Astrocyte (in vitro differentiated cells and primary cell): ENCODE measurements at regions not wholly inside any gene's neighbourhood (a gene's known extent, or its start where the extent isn't known, plus 50 kb on each side); places are given as distances from the start of the nearest gene placed in this dataset.

Experiments used
- EZH2 ChIP-seq: IDR thresholded peaks from 2 replicates; pipeline ENCODE4 v1.6.1; 2012; ENCODE audit warnings: mild to moderate bottlenecking, low read length, inconsistent platforms; ENCODE audit not compliant: insufficient read depth
- TF ChIP-seq, protein P1 (sequence below): IDR thresholded peaks from 2 replicates; pipeline ENCODE4 v1.5.1; 2011; ENCODE audit warnings: low read depth, mild to moderate bottlenecking, inconsistent platforms, low read length, moderate library complexity; ENCODE audit not compliant: insufficient read depth

- TF ChIP-seq, protein P1, sequence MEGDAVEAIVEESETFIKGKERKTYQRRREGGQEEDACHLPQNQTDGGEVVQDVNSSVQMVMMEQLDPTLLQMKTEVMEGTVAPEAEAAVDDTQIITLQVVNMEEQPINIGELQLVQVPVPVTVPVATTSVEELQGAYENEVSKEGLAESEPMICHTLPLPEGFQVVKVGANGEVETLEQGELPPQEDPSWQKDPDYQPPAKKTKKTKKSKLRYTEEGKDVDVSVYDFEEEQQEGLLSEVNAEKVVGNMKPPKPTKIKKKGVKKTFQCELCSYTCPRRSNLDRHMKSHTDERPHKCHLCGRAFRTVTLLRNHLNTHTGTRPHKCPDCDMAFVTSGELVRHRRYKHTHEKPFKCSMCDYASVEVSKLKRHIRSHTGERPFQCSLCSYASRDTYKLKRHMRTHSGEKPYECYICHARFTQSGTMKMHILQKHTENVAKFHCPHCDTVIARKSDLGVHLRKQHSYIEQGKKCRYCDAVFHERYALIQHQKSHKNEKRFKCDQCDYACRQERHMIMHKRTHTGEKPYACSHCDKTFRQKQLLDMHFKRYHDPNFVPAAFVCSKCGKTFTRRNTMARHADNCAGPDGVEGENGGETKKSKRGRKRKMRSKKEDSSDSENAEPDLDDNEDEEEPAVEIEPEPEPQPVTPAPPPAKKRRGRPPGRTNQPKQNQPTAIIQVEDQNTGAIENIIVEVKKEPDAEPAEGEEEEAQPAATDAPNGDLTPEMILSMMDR: no peak
- TF ChIP-seq EZH2: no peak
These were observed 573.4 kb downstream of the CPS1 start for GRCh38 chr2:211129798-211130197.
